Loucy (cell line): ENCODE measurements at regions not wholly inside any gene's neighbourhood (a gene's known extent, or its start where the extent isn't known, plus 50 kb on each side); places are given as distances from the start of the nearest gene placed in this dataset.

Experiments
- H2AFZ ChIP-seq: fragments of 200-600 bp; sonication (generic); 2 replicates; pipeline ENCODE4 v1.6.0; 2016; ENCODE audit warnings: antibody characterized with exemption, mild to moderate bottlenecking, low read length, moderate library complexity
- H3F3A ChIP-seq: fragments of 200-600 bp; 2 replicates; pipeline ENCODE4 v1.6.0; 2016; ENCODE audit warnings: antibody characterized with exemption, low read depth, mild to moderate bottlenecking
- H3K27me3 ChIP-seq: fragments of 200-600 bp; sonication (generic); 2 replicates; pipeline ENCODE4 v1.6.1; 2014; ENCODE audit warnings: low read length, mild to moderate bottlenecking; ENCODE audit not compliant: insufficient read depth, poor library complexity, severe bottlenecking
- H3K36me3 ChIP-seq: fragments of 200-600 bp; sonication (generic); 2 replicates; pipeline ENCODE4 v1.6.1; 2016; ENCODE audit warnings: low read length; ENCODE audit not compliant: insufficient read depth
- H3K4me1 ChIP-seq: fragments of 200-600 bp; sonication (generic); 2 replicates; pipeline ENCODE4 v1.5.1; 2014; ENCODE audit warnings: low read length, mild to moderate bottlenecking; ENCODE audit not compliant: insufficient read depth, poor library complexity, severe bottlenecking
- H3K4me2 ChIP-seq: fragments of 200-600 bp; sonication (generic); 2 replicates; pipeline ENCODE4 v1.6.0; 2014; ENCODE audit warnings: antibody characterized with exemption, low read length, low read depth, mild to moderate bottlenecking; ENCODE audit not compliant: poor library complexity, severe bottlenecking
- H3K4me3 ChIP-seq: fragments of 200-600 bp; sonication (generic); 2 replicates; pipeline ENCODE4 v1.5.1; 2014; ENCODE audit warnings: low read length, mild to moderate bottlenecking, mixed read lengths; ENCODE audit not compliant: poor library complexity, severe bottlenecking
- H3K79me2 ChIP-seq: fragments of 200-600 bp; sonication (generic); 2 replicates; pipeline ENCODE4 v1.6.1; 2014; ENCODE audit warnings: low read length; ENCODE audit not compliant: insufficient read depth
- H3K9ac ChIP-seq: fragments of 200-600 bp; sonication (generic); 2 replicates; pipeline ENCODE4 v1.6.0; 2014; ENCODE audit warnings: mild to moderate bottlenecking, low read depth, low read length, moderate library complexity; ENCODE audit not compliant: poor library complexity, severe bottlenecking
- H3K9me2 ChIP-seq: fragments of 200-600 bp; sonication (generic); replicated peaks from 2 replicates; pipeline ENCODE4 v1.6.1; 2016; ENCODE audit warnings: low read depth, low read length, mixed read lengths
- H3K9me3 ChIP-seq: fragments of 200-600 bp; sonication (generic); 2 replicates; pipeline ENCODE4 v1.6.1; 2014; ENCODE audit warnings: mild to moderate bottlenecking, antibody characterized with exemption, low read length, low read depth; ENCODE audit not compliant: insufficient read depth
- H4K20me1 ChIP-seq: fragments of 200-600 bp; sonication (generic); 2 replicates; pipeline ENCODE4 v1.6.0; 2014; ENCODE audit warnings: antibody characterized with exemption, low read length, mild to moderate bottlenecking; ENCODE audit not compliant: insufficient read depth, poor library complexity, severe bottlenecking
- CTCF ChIP-seq: fragments of 200-600 bp; sonication (generic); conservative IDR thresholded peaks from 2 replicates; pipeline ENCODE4 v1.5.1; 2014; ENCODE audit warnings: mild to moderate bottlenecking, antibody characterized with exemption, low read length
- EZH2phosphoT487 ChIP-seq: fragments of 200-600 bp; IDR thresholded peaks from 2 replicates; pipeline ENCODE4 v1.6.1; 2018; ENCODE audit warnings: antibody characterized with exemption, mild to moderate bottlenecking, moderate library complexity, borderline replicate concordance

- H3K4me2 ChIP-seq = no peak overlapping the region
- no peaks in the 10 kb centered on the region for H3K27me3 ChIP-seq
- no peaks in the 10 kb centered on the region for H3K4me1 ChIP-seq
- H3K9ac ChIP-seq = no peak overlapping the region
- H3K4me3 ChIP-seq = no peak overlapping the region
- H2AFZ ChIP-seq = no peak overlapping the region
- no peaks in the 10 kb centered on the region for H3K79me2 ChIP-seq
- TF ChIP-seq CTCF = no peak
- no peak for TF ChIP-seq EZH2phosphoT487
- H3F3A ChIP-seq = no peaks in the 10 kb centered on the region
- H3K9me2 ChIP-seq = no peaks in the 10 kb centered on the region
- no peaks in the 10 kb centered on the region for H3K9me3 ChIP-seq
- no peaks in the 10 kb centered on the region for H4K20me1 ChIP-seq
- no peaks in the 10 kb centered on the region for H3K36me3 ChIP-seq
Observed at GRCh38 chr20:60573003-60573680, 614.9 kb downstream of the CDH26 start.

- no peak overlapping the region for H3K9ac ChIP-seq
- no peaks in the 10 kb centered on the region for H3K4me1 ChIP-seq
- no peak overlapping the region for H3K4me2 ChIP-seq
- no peaks in the 10 kb centered on the region for H3F3A ChIP-seq
- H3K79me2 ChIP-seq = no peaks in the 10 kb centered on the region
- no peaks in the 10 kb centered on the region for H4K20me1 ChIP-seq
- H3K27me3 ChIP-seq = no peaks in the 10 kb centered on the region
- no peaks in the 10 kb centered on the region for H3K9me3 ChIP-seq
- H2AFZ ChIP-seq = no peak overlapping the region
- H3K9me2 ChIP-seq = no peaks in the 10 kb centered on the region
- H3K36me3 ChIP-seq = no peaks in the 10 kb centered on the region
- H3K4me3 ChIP-seq = no peak overlapping the region
- TF ChIP-seq EZH2phosphoT487 = no peak
- TF ChIP-seq CTCF = no peak
Observed at GRCh38 chr20:60576236-60576635, 618.0 kb downstream of the CDH26 start.

GRCh38 chr20:60579941-60580515, 621.8 kb downstream of the CDH26 start:
- H3K9me2 ChIP-seq = no peaks in the 10 kb centered on the region
- peaks cover 6% of the 10 kb centered on the region for H3K27me3 ChIP-seq
- no peak overlapping the region for H2AFZ ChIP-seq
- no peaks in the 10 kb centered on the region for H3F3A ChIP-seq
- H3K36me3 ChIP-seq = no peaks in the 10 kb centered on the region
- no peak overlapping the region for H3K9ac ChIP-seq
- H3K4me2 ChIP-seq = no peak overlapping the region
- no peaks in the 10 kb centered on the region for H4K20me1 ChIP-seq
- H3K4me1 ChIP-seq = no peaks in the 10 kb centered on the region
- no peak overlapping the region for H3K4me3 ChIP-seq
- H3K79me2 ChIP-seq = no peaks in the 10 kb centered on the region
- H3K9me3 ChIP-seq = no peaks in the 10 kb centered on the region
- TF ChIP-seq CTCF = no peak
- no peak for TF ChIP-seq EZH2phosphoT487
